Gastrocnemius medialis (tissue), 4 donors: ENCODE measurements at regions not wholly inside any gene's neighbourhood (a gene's known extent, or its start where the extent isn't known, plus 50 kb on each side); places are given as distances from the start of the nearest gene placed in this dataset.

ENCODE experiments used
- POLR2A ChIP-seq, 2 donors: fragments of 450-650 bp; IDR thresholded peaks; one replicate each; pipeline ENCODE4 v1.6.1; 2017; ENCODE audit warnings: antibody characterized with exemption in 2 of 2, mild to moderate bottlenecking in 2 of 2, moderate library complexity in 2 of 2
- TF ChIP-seq, protein P1 (sequence below), 5 experiments: fragments of 450-650 bp in 3 of 5; fragments of 200-600 bp in 2 of 5; sonication (generic) in 2 of 5; IDR thresholded peaks in 4 of 5; conservative IDR thresholded peaks in 1 of 5; 1 replicate in 4 of 5; 2 replicates in 1 of 5; pipeline ENCODE4 v1.5.1; 2016 to 2019; ENCODE audit warnings: antibody characterized with exemption in 5 of 5, mild to moderate bottlenecking in 3 of 5, moderate library complexity in 3 of 5

GRCh38 chr4:189291939-189292338, 648.7 kb upstream of the FRG1 start:
- TF ChIP-seq, protein P1, sequence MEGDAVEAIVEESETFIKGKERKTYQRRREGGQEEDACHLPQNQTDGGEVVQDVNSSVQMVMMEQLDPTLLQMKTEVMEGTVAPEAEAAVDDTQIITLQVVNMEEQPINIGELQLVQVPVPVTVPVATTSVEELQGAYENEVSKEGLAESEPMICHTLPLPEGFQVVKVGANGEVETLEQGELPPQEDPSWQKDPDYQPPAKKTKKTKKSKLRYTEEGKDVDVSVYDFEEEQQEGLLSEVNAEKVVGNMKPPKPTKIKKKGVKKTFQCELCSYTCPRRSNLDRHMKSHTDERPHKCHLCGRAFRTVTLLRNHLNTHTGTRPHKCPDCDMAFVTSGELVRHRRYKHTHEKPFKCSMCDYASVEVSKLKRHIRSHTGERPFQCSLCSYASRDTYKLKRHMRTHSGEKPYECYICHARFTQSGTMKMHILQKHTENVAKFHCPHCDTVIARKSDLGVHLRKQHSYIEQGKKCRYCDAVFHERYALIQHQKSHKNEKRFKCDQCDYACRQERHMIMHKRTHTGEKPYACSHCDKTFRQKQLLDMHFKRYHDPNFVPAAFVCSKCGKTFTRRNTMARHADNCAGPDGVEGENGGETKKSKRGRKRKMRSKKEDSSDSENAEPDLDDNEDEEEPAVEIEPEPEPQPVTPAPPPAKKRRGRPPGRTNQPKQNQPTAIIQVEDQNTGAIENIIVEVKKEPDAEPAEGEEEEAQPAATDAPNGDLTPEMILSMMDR (IDR thresholded peaks at IDR 0.05 in 4 of 5, conservative IDR thresholded peaks at IDR 0.05 in 1 of 5) = no peak
- TF ChIP-seq POLR2A (IDR thresholded peaks at IDR 0.05) = no peak
